WTC11 (cell line): ENCODE measurements at regions not wholly inside any gene's neighbourhood (a gene's known extent, or its start where the extent isn't known, plus 50 kb on each side); places are given as distances from the start of the nearest gene placed in this dataset.

Experiments used
- CTCF ChIP-seq: fragments of 200-600 bp; IDR thresholded peaks from 2 replicates; pipeline ENCODE4 v1.8.0; 2022; ENCODE audit warnings: antibody characterized with exemption
- GTF2I ChIP-seq: fragments of 250-450 bp; sonication (Bioruptor Pico); conservative IDR thresholded peaks from 2 replicates; pipeline ENCODE4 v1.4.0; 2021; ENCODE audit warnings: mild to moderate bottlenecking
- NR3C1 ChIP-seq: sonication (generic); formaldehyde crosslinking; conservative IDR thresholded peaks from 2 replicates; pipeline ENCODE4 v1.8.1; 2023; ENCODE audit warnings: low read depth, mild to moderate bottlenecking, missing genetic modification reagents

GRCh38 chr12:38527631-38528030, 211.1 kb downstream of the ALG10B start:
- TF ChIP-seq GTF2I (no peak), NR3C1 (CRISPR knock-in tag) (no peak), CTCF (no peak)
